Ectodermal cell (in vitro differentiated cells): ENCODE measurements at regions not wholly inside any gene's neighbourhood (a gene's known extent, or its start where the extent isn't known, plus 50 kb on each side); places are given as distances from the start of the nearest gene placed in this dataset.
"Not testable (repeated sequence)": the region's sequence is repeated elsewhere in the genome, so short reads cannot be mapped to it uniquely, and the experiment has no call there.

ENCODE experiments used
- H3K27ac ChIP-seq: 2 replicates; pipeline ENCODE4 v1.7.0; 2013; ENCODE audit warnings: mild to moderate bottlenecking, low read depth, low read length; ENCODE audit not compliant: insufficient read depth, poor library complexity, severe bottlenecking
- H3K27me3 ChIP-seq: 2 replicates; pipeline ENCODE4 v1.7.0; 2013; ENCODE audit warnings: mild to moderate bottlenecking, low read length; ENCODE audit not compliant: insufficient read depth, control insufficient read depth, poor library complexity, severe bottlenecking
- H3K36me3 ChIP-seq: one replicate; pipeline ENCODE4 v1.7.0; 2013; ENCODE audit warnings: low read length; ENCODE audit not compliant: control insufficient read depth, insufficient read depth
- H3K4me1 ChIP-seq: one replicate; pipeline ENCODE4 v1.7.0; 2013; ENCODE audit warnings: low read length; ENCODE audit not compliant: control insufficient read depth, insufficient read depth
- H3K4me3 ChIP-seq: 2 replicates; pipeline ENCODE4 v1.7.0; 2013; ENCODE audit warnings: low read depth, low read length, control low read depth; ENCODE audit not compliant: insufficient read depth
- H3K9me3 ChIP-seq: 2 replicates; pipeline ENCODE4 v1.7.0; 2013; ENCODE audit warnings: mild to moderate bottlenecking, low read length, moderate library complexity; ENCODE audit not compliant: control insufficient read depth
- WGBS, 2 experiments: methylation state at CpG; one replicate each; pipeline ENCODE4 v1.1.7; 2013; ENCODE audit warnings: missing lambda C conversion rate in 2 of 2; 5-methylcytosine and 5-hydroxymethylcytosine counted together

GRCh38 chr2:111511062-111511461 lies 372.9 kb downstream of the ANAPC1 start:
- H3K9me3 ChIP-seq, H3K4me1 ChIP-seq, H3K27ac ChIP-seq, H3K4me3 ChIP-seq, H3K36me3 ChIP-seq, H3K27me3 ChIP-seq: not testable (repeated sequence)
- 100% methylated on average over 1 of the region's 3 CpGs for WGBS, 2 experiments

GRCh38 chr2:111512378-111512777 lies 371.6 kb downstream of the ANAPC1 start:
- not testable (repeated sequence) for H3K9me3 ChIP-seq, H3K27ac ChIP-seq, H3K4me3 ChIP-seq, H3K27me3 ChIP-seq, H3K4me1 ChIP-seq, H3K36me3 ChIP-seq
- 65 to 81% methylated on average over 2 of the region's 3 CpGs for WGBS, 2 experiments

GRCh38 chr2:111514138-111514537 lies 369.9 kb downstream of the ANAPC1 start:
- not testable (repeated sequence) for H3K4me1 ChIP-seq

GRCh38 chr2:111517050-111517720 lies 366.8 kb downstream of the ANAPC1 start:
- H3K27ac ChIP-seq: not testable (repeated sequence)
- 100% methylated on average over 1 of the region's 2 CpGs; no CpG with 5 or more reads in 1 of the 2 experiments for WGBS, 2 experiments

More at GRCh38 chr2:111514138-111514537, 369.9 kb downstream of the ANAPC1 start:
- H3K9me3 ChIP-seq, H3K27me3 ChIP-seq, H3K27ac ChIP-seq, H3K36me3 ChIP-seq, H3K4me3 ChIP-seq: not testable (repeated sequence)
- WGBS, 2 experiments: 86 to 94% methylated on average over 2 of the region's 4 CpGs

GRCh38 chr2:111517721-111518053 lies 366.3 kb downstream of the ANAPC1 start:
- WGBS, 2 experiments: 73 to 100% methylated on average over 1 to 2 of the region's 2 CpGs
- H3K4me1 ChIP-seq, H3K27ac ChIP-seq, H3K36me3 ChIP-seq, H3K9me3 ChIP-seq, H3K4me3 ChIP-seq, H3K27me3 ChIP-seq: not testable (repeated sequence)

More at GRCh38 chr2:111517050-111517720, 366.8 kb downstream of the ANAPC1 start:
- not testable (repeated sequence) for H3K27me3 ChIP-seq, H3K4me3 ChIP-seq, H3K36me3 ChIP-seq, H3K9me3 ChIP-seq, H3K4me1 ChIP-seq

- H3K9me3 ChIP-seq: no peaks in the 10 kb centered on the region
- H3K4me3 ChIP-seq: no peak overlapping the region
- WGBS, 2 experiments: 90 to 97% methylated on average over 3 of the region's 3 CpGs
- no peaks in the 10 kb centered on the region for H3K27me3 ChIP-seq
- H3K36me3 ChIP-seq: no peaks in the 10 kb centered on the region
- H3K4me1 ChIP-seq: no peaks in the 10 kb centered on the region
- no peak overlapping the region for H3K27ac ChIP-seq
Measured at GRCh38 chr2:111519071-111519470, 364.9 kb downstream of the ANAPC1 start.

GRCh38 chr2:111522231-111522768 lies 361.7 kb downstream of the ANAPC1 start:
- Histone ChIP-seq H3K9me3 (no peaks in the 10 kb centered on the region), H3K27me3 (no peaks in the 10 kb centered on the region), H3K4me1 (no peaks in the 10 kb centered on the region), H3K4me3 (no peak overlapping the region), H3K27ac (no peak overlapping the region), H3K36me3 (no peaks in the 10 kb centered on the region)
- WGBS, 2 experiments: 95 to 96% methylated on average over 5 of the region's 5 CpGs

GRCh38 chr2:111523009-111523408 lies 361.0 kb downstream of the ANAPC1 start:
- WGBS, 2 experiments: 92 to 95% methylated on average over 12 of the region's 12 CpGs
- Histone ChIP-seq H3K4me3 (no peak overlapping the region), H3K36me3 (no peaks in the 10 kb centered on the region), H3K4me1 (no peaks in the 10 kb centered on the region), H3K27me3 (no peaks in the 10 kb centered on the region), H3K9me3 (no peaks in the 10 kb centered on the region), H3K27ac (no peak overlapping the region)

- H3K36me3 ChIP-seq, H3K27me3 ChIP-seq: not testable (repeated sequence)
- 88 to 89% methylated on average over 2 of the region's 4 CpGs for WGBS, 2 experiments
Measured at GRCh38 chr2:111525026-111525425, 359.0 kb downstream of the ANAPC1 start.

GRCh38 chr2:111526041-111526639 lies 357.9 kb downstream of the ANAPC1 start:
- not testable (repeated sequence) for H3K36me3 ChIP-seq, H3K4me1 ChIP-seq, H3K27ac ChIP-seq, H3K9me3 ChIP-seq, H3K4me3 ChIP-seq, H3K27me3 ChIP-seq
- 60 to 100% methylated on average over 1 of the region's 7 CpGs for WGBS, 2 experiments

More at GRCh38 chr2:111525026-111525425, 359.0 kb downstream of the ANAPC1 start:
- not testable (repeated sequence) for H3K4me3 ChIP-seq, H3K9me3 ChIP-seq, H3K27ac ChIP-seq, H3K4me1 ChIP-seq
